K562 (cell line): ENCODE measurements at regions not wholly inside any gene's neighbourhood (a gene's known extent, or its start where the extent isn't known, plus 50 kb on each side); places are given as distances from the start of the nearest gene placed in this dataset.
A peak's percentile ranks its signal among the peaks of the same experiment; 100 is the strongest.

Experiments
- ATAC-seq: fragments of 200-7000 bp; cut with Tn5 transposase; 3 replicates; pipeline ENCODE4 v1.9.1; 2020; ENCODE audit warnings: moderate library complexity
- BruUV-seq: library from RNA; stranded (reverse); fragments of 400-500 nt; replicated peaks from 2 replicates; lab custom pipeline; 2021; lab: Mats Ljungman, UMichigan
- CTCF ChIA-PET: fragments of 300-600 bp; formaldehyde crosslinking; extraction: SDS; loops from one replicate; lab custom pipeline; 2021; ENCODE audit warnings: low intra/inter-chr PET ratio; lab: Yijun Ruan, JAX
- POLR2A ChIA-PET: fragments of 300-600, 350-650 bp; sonication (Branson Sonifier 250); formaldehyde crosslinking; extraction: SDS; loops from one replicate; lab custom pipeline; 2021; ENCODE audit warnings: antibody characterized with exemption, inconsistent platforms; lab: Yijun Ruan, JAX
- DNase-seq, 4 experiments: peaks; one replicate each; pipeline versions ENCODE4 v3.0.0 to v3.0.0-alpha.2; 2011 to 2018; ENCODE audit warnings: low spot score in 3 of 4, mixed read lengths in 3 of 4; ENCODE audit errors: extremely low read depth in 1 of 4
- FAIRE-seq: peaks from 2 replicates; lab custom pipeline; 2011; peaks lifted over from hg19 to GRCh38; lab: Jason Lieb, UNC
- H2AFZ ChIP-seq: 2 replicates; pipeline ENCODE4 v1.6.0; 2011; ENCODE audit warnings: low read depth, low read length, control low read depth, inconsistent platforms
- H3K27ac ChIP-seq: fragments of 200-600 bp; 3 replicates; pipeline ENCODE4 v1.8.0; 2011; ENCODE audit warnings: low read depth, mild to moderate bottlenecking, control low read depth, inconsistent platforms, low read length, moderate library complexity, mixed read lengths; ENCODE audit errors: extremely low read depth
- H3K27me3 ChIP-seq, 2 experiments: fragments of 300-600 bp in 1 of 2; 2 replicates in 1 of 2; 3 replicates in 1 of 2; pipeline versions ENCODE4 v1.6.0 to v1.8.0; 2011; ENCODE audit warnings: inconsistent platforms in 2 of 2, low read length in 2 of 2, mild to moderate bottlenecking in 1 of 2, mixed read lengths in 1 of 2, moderate library complexity in 1 of 2; ENCODE audit not compliant: control insufficient read depth in 2 of 2, insufficient read depth in 2 of 2
- H3K36me3 ChIP-seq: fragments of 300-600 bp; 3 replicates; pipeline ENCODE4 v1.8.0; 2011; ENCODE audit warnings: mild to moderate bottlenecking, low read length, inconsistent platforms; ENCODE audit not compliant: control insufficient read depth, insufficient read depth
- H3K4me1 ChIP-seq, 2 experiments: fragments of 200-600 bp in 1 of 2; replicated peaks in 1 of 2; 2 replicates in 1 of 2; 3 replicates in 1 of 2; pipeline versions ENCODE4 v1.5.1 to v1.8.0; 2011; ENCODE audit warnings: inconsistent platforms in 2 of 2, low read length in 2 of 2, mild to moderate bottlenecking in 1 of 2, mixed read lengths in 1 of 2, moderate library complexity in 1 of 2; ENCODE audit not compliant: control insufficient read depth in 2 of 2, insufficient read depth in 2 of 2
- H3K4me2 ChIP-seq: 2 replicates; pipeline ENCODE4 v1.6.1; 2011; ENCODE audit warnings: low read length, control low read depth, inconsistent platforms, mixed read lengths; ENCODE audit not compliant: insufficient read depth
- H3K4me3 ChIP-seq: fragments of 200-600 bp; sonication (generic), shearing (Covaris generic); 2 replicates; pipeline ENCODE4 v1.5.1; 2016; ENCODE audit warnings: control low read depth, inconsistent platforms
- H3K79me2 ChIP-seq: fragments of 200-600 bp; 3 replicates; pipeline ENCODE4 v1.8.0; 2011; ENCODE audit warnings: low read length, inconsistent platforms; ENCODE audit not compliant: control insufficient read depth, insufficient read depth
- H3K9ac ChIP-seq, 2 experiments: 2 replicates each; pipeline versions ENCODE4 v1.6.0 to v1.6.1; 2011; ENCODE audit warnings: low read depth in 2 of 2, low read length in 2 of 2, control low read depth in 1 of 2, inconsistent platforms in 1 of 2, mild to moderate bottlenecking in 1 of 2, mixed read lengths in 1 of 2; ENCODE audit not compliant: insufficient read depth in 1 of 2
- H3K9me1 ChIP-seq: one replicate; pipeline ENCODE4 v1.6.0; 2011; ENCODE audit warnings: inconsistent platforms, mild to moderate bottlenecking, low read length, moderate library complexity; ENCODE audit not compliant: control insufficient read depth, insufficient read depth
- H3K9me3 ChIP-seq: replicated peaks from 2 replicates; pipeline ENCODE4 v1.5.1; 2011; ENCODE audit warnings: low read depth, low read length, inconsistent platforms; ENCODE audit not compliant: control insufficient read depth, insufficient read depth
- H4K20me1 ChIP-seq: replicated peaks from 2 replicates; pipeline ENCODE4 v1.6.1; 2011; ENCODE audit warnings: low read length, inconsistent platforms, mixed read lengths; ENCODE audit not compliant: control insufficient read depth, insufficient read depth
- MXI1 ChIP-seq: IDR thresholded peaks from 2 replicates; pipeline ENCODE4 v1.6.1; 2011; ENCODE audit warnings: low read depth, mild to moderate bottlenecking, improper control_type of control experiment, low read length
- NRF1 ChIP-seq, 2 experiments: fragments of 450-650 bp; IDR thresholded peaks in 1 of 2; conservative IDR thresholded peaks in 1 of 2; 2 replicates each; pipeline ENCODE4 v1.6.1; 2014; ENCODE audit warnings: mild to moderate bottlenecking in 2 of 2
- ZNF354B ChIP-seq: fragments of 250-450 bp; sonication (Bioruptor Pico); IDR thresholded peaks from 2 replicates; pipeline ENCODE4 v1.4.0; 2020
- WGBS: fragments of 100-300 bp; shearing (Covaris generic); methylation state at CpG from one replicate; pipeline ENCODE4 v1.1.6; 2016; ENCODE audit warnings: low coverage, mixed read lengths; ENCODE audit not compliant: insufficient coverage; ENCODE audit errors: missing lambda C conversion rate; 5-methylcytosine and 5-hydroxymethylcytosine counted together
- in situ Hi-C: fragments of 300-500 bp; cut with MboI; formaldehyde crosslinking; loops from 4 replicates; pipeline ENCODE4 v1.15.0; 2018; ENCODE audit warnings: inconsistent platforms, mixed read lengths
- intact Hi-C: fragments of 100-400 bp; cut with micrococcal nuclease; formaldehyde crosslinking; loops from 2 replicates; pipeline ENCODE4 v1.14.2; 2022
- TF ChIP-seq, protein P1 (sequence below): fragments of 250-450 bp; sonication (Bioruptor Pico); IDR thresholded peaks from 2 replicates; pipeline ENCODE4 v1.8.0; 2022; ENCODE audit warnings: moderate library complexity, mild to moderate bottlenecking, inconsistent platforms

DNA sequence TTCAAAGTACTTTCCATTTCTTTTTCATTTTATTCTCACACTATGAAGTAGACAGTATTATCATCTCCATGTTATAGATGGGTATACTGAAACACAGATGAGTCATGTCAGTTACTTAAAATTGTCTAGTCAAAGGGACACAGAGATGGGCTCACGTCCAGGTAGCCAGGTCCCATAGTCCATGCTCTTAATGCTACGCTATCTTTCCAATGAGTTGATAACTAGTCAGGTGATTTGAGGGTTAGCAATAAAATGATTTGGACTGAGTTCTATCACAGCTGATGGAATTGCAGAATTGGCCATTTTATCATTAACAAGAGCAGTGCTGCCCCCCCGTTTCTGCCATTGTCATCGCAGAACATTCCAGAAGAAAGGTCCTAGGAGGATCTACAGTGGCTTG is 318.9 kb downstream of the DLEU7 start (continued):
- TF ChIP-seq MXI1, result no peak
- TF ChIP-seq, protein P1, sequence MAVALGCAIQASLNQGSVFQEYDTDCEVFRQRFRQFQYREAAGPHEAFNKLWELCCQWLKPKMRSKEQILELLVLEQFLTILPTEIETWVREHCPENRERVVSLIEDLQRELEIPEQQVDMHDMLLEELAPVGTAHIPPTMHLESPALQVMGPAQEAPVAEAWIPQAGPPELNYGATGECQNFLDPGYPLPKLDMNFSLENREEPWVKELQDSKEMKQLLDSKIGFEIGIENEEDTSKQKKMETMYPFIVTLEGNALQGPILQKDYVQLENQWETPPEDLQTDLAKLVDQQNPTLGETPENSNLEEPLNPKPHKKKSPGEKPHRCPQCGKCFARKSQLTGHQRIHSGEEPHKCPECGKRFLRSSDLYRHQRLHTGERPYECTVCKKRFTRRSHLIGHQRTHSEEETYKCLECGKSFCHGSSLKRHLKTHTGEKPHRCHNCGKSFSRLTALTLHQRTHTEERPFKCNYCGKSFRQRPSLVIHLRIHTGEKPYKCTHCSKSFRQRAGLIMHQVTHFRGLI (CRISPR knock-in tag), result no peak

DNA sequence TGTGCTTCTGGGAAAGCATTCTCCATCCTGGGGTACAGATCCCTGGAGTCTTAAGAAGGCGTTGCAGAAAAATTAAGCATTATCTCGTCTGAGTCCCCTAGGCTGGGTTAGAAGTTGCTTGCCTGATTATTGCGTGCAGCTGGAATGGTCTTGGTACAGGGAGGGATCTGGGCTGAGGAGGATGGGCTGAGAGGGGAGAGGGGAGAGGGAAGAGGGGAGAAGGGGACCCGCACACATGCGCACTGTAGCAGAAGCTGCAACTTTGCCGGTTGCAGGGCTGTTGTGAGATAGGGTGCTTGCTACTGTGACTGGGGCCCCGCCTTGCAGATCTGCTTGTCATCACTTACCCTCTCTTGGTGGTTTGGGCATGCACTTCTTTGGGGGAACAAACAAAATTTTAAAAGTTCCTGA is 316.8 kb downstream of the DLEU7 start:
- Histone ChIP-seq H3K27ac (no peak overlapping the region), H3K4me1 (peaks cover 4 to 7% of the 10 kb centered on the region in 2 experiments; a peak in 4 of 5 replicates), H3K4me2 (no peak overlapping the region), H3K9ac (no peak overlapping the region)
- TF ChIP-seq ZNF354B (CRISPR knock-in tag), result no peak
- TF ChIP-seq NRF1 (conservative IDR thresholded peaks at IDR 0.05 in 1 of 2, IDR thresholded peaks at IDR 0.05 in 1 of 2), result peak in 1 of 2 experiments; percentile 30; a peak in 1 of 4 replicates
- TF ChIP-seq, all 486 proteins: peak for 1
- Histone ChIP-seq H3K4me3 (no peak overlapping the region), H3K36me3 (no peaks in the 10 kb centered on the region), H3K27me3 (no peaks in the 10 kb centered on the region), H2AFZ (no peak overlapping the region), H3K9me3 (no peaks in the 10 kb centered on the region), H3K9me1 (no peaks in the 10 kb centered on the region), H3K79me2 (no peaks in the 10 kb centered on the region), H4K20me1 (no peaks in the 10 kb centered on the region)
- FAIRE-seq, result no peak
- WGBS, result 55% methylated on average over 6 of the region's 7 CpGs
- BruUV-seq, result no TSS peak
- intact Hi-C loops, result loop anchor here (10.0 kb wide), 1 partner anchor 552 kb away; no protein-coding TSS in a partner anchor
- in situ Hi-C loops, result no loop called here
- ATAC-seq, result 0 out of 3 replicates have a peak, but pooled peaks have one; percentile 37
- ChIA-PET CTCF (no interaction called here), POLR2A (interaction anchor here (0.7 kb wide), 1 partner anchor 776 kb away, joined by 3 read pairs; no protein-coding TSS in a partner anchor)
- DNase-seq, result no peak
